ENCODE measurements at regions not wholly inside any gene's neighbourhood (a gene's known extent, or its start where the extent isn't known, plus 50 kb on each side); places are given as distances from the start of the nearest gene placed in this dataset.

DNA sequence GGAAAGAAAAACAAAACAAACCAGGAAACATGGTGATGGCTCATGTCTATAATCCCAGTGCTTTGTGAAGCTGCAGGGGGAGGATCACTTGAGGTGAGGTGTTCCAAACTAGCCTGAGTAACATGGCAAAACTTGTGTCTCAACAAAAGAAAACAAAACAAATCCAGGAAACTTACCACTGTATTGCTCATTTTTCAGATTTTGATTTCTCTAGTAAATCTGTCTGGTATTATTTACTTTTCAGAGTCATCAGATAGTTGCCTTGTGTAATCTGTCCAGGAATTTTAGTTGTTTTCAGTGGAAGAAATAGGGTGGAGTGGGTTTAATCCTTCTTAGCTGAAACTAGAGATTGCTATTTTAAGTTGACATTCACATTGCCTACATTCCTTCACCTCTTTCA is 91.8 kb upstream of the ALCAM start:
- no peak for DNase-seq
- no peaks in the 10 kb centered on the region for H3K27me3 ChIP-seq
- H3K4me1 ChIP-seq (replicated peaks in 1 of 2), result no peaks in the 10 kb centered on the region
- intact Hi-C loops (cut with DNase I), result no loop called here
- no peaks in the 10 kb centered on the region for H3K36me3 ChIP-seq (replicated peaks in 1 of 2)
- no peak overlapping the region for H3K4me3 ChIP-seq
- no peaks in the 10 kb centered on the region for H3K9me3 ChIP-seq (replicated peaks in 1 of 3)
- TF ChIP-seq POLR2A (IDR thresholded peaks at IDR 0.05), result no peak
- TF ChIP-seq, protein P1, sequence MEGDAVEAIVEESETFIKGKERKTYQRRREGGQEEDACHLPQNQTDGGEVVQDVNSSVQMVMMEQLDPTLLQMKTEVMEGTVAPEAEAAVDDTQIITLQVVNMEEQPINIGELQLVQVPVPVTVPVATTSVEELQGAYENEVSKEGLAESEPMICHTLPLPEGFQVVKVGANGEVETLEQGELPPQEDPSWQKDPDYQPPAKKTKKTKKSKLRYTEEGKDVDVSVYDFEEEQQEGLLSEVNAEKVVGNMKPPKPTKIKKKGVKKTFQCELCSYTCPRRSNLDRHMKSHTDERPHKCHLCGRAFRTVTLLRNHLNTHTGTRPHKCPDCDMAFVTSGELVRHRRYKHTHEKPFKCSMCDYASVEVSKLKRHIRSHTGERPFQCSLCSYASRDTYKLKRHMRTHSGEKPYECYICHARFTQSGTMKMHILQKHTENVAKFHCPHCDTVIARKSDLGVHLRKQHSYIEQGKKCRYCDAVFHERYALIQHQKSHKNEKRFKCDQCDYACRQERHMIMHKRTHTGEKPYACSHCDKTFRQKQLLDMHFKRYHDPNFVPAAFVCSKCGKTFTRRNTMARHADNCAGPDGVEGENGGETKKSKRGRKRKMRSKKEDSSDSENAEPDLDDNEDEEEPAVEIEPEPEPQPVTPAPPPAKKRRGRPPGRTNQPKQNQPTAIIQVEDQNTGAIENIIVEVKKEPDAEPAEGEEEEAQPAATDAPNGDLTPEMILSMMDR (IDR thresholded peaks at IDR 0.05), result no peak
- no peak overlapping the region for H3K27ac ChIP-seq

DNA sequence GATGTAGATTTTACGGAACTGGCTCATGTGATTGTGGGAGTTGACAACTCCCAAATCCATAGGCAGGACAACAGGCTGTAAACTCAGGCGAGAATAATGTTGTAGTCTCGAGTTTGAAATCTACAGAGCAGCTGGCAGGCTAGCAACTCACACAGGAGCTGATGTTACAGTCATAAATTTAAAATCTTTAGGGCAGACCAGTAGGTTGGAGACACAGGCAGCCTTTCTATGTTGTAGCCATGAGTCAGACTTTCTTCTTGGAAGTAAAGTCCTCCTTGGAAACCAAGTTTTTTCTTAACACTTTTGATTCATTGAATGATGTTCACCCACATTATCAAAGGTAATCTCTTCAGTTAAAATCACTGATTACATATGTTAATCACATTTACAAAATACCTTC is 89.1 kb upstream of the ALCAM start:
- TF ChIP-seq, protein P1 (IDR thresholded peaks at IDR 0.05), result no peak
- no peak for TF ChIP-seq POLR2A (IDR thresholded peaks at IDR 0.05)
- intact Hi-C loops (cut with DNase I), result no loop called here

DNA sequence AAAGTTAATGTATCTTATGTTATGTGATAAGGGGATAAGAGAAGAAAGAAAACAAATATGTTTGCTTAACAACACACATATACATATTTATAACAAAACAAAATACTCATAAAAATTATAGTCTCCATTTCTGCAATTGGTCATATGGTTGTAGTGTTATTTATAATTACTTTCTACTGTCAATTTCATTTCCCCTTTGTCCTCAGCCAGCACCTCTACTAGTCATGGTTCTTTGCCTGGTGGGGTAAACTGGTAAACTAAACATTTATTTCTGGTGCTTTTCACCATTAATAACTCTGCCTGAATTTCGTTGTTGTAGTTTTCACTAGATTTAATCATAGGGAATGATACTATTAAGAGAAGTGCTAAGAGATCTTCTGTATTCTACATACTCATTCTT is 88.0 kb upstream of the ALCAM start:
- no peak for DNase-seq
- intact Hi-C loops (cut with DNase I), result no loop called here
- H3K27me3 ChIP-seq, result no peaks in the 10 kb centered on the region
- H3K27ac ChIP-seq, result no peak overlapping the region
- TF ChIP-seq, protein P1 (IDR thresholded peaks at IDR 0.05), result no peak
- TF ChIP-seq POLR2A (IDR thresholded peaks at IDR 0.05), result no peak
- no peaks in the 10 kb centered on the region for H3K4me1 ChIP-seq (replicated peaks in 1 of 2)
- WGBS, 4 donors, result 50 to 62% (median 52%) methylated on average over 1 of the region's 1 CpG
- no peaks in the 10 kb centered on the region for H3K9me3 ChIP-seq (replicated peaks in 1 of 3)
- H3K36me3 ChIP-seq (replicated peaks in 1 of 2), result no peaks in the 10 kb centered on the region
- no peak overlapping the region for H3K4me3 ChIP-seq

More for the DNA sequence above, 89.1 kb upstream of the ALCAM start:
- Histone ChIP-seq H3K27me3 (no peaks in the 10 kb centered on the region), H3K4me1 (replicated peaks in 1 of 2) (no peaks in the 10 kb centered on the region), H3K36me3 (replicated peaks in 1 of 2) (no peaks in the 10 kb centered on the region), H3K9me3 (replicated peaks in 1 of 3) (no peaks in the 10 kb centered on the region), H3K27ac (no peak overlapping the region), H3K4me3 (no peak overlapping the region)
- WGBS, 4 donors, result 78 to 93% (median 80%) methylated on average over 3 of the region's 3 CpGs
- no peak for DNase-seq

DNA sequence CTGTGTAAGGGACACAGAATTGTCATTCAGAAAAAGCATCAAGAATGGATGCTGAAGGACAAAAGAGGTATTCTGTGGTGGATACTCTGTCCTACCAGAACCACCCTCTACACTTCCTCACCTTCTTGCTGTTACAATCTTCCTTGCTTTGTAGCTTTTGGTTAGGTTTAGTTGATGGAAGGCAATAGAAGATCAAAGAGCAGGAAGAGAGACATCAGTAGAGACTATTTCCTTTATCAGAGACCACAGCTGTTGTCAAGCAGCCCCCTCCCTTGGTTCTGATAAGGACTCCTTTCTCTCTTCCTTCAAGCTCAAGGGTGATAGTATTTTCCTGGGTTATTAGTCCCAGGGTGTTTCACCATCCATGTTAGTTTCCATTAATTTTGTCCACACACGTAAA is 84.7 kb upstream of the ALCAM start:
- H3K4me3 ChIP-seq, result no peak overlapping the region
- TF ChIP-seq, protein P1 (IDR thresholded peaks at IDR 0.05), result no peak
- no peak for TF ChIP-seq POLR2A (IDR thresholded peaks at IDR 0.05)
- no peaks in the 10 kb centered on the region for H3K9me3 ChIP-seq (replicated peaks in 1 of 3)
- 60 to 84% (median 72%) methylated on average over 1 of the region's 1 CpG for whole genome bisulfite sequencing, 4 donors
- H3K4me1 ChIP-seq (replicated peaks in 1 of 2), result no peaks in the 10 kb centered on the region
- no peaks in the 10 kb centered on the region for H3K27me3 ChIP-seq
- no peak for DNase-seq
- no peak overlapping the region for H3K27ac ChIP-seq
- intact Hi-C loops (cut with DNase I), result no loop called here
- H3K36me3 ChIP-seq (replicated peaks in 1 of 2), result no peaks in the 10 kb centered on the region
